HG03342 (cell line): ENCODE measurements at regions not wholly inside any gene's neighbourhood (a gene's known extent, or its start where the extent isn't known, plus 50 kb on each side); places are given as distances from the start of the nearest gene placed in this dataset.

Source experiments
- ATAC-seq: cut with Tn5 transposase; IDR thresholded peaks from one replicate; pipeline ENCODE4 v1.9.1; 2021; ENCODE audit warnings: mild to moderate bottlenecking, moderate library complexity; ENCODE audit not compliant: unreplicated experiment

GRCh38 chr7:51731075-51731474 is 414.5 kb upstream of the COBL start:
- ATAC-seq = no peak

GRCh38 chr7:51727441-51727840 is 410.8 kb upstream of the COBL start:
- ATAC-seq = no peak

GRCh38 chr7:51706851-51707250 is 390.2 kb upstream of the COBL start:
- no peak for ATAC-seq

GRCh38 chr7:51705701-51706100 is 389.1 kb upstream of the COBL start:
- no peak for ATAC-seq

GRCh38 chr7:51702673-51703072 is 386.1 kb upstream of the COBL start:
- ATAC-seq = no peak

GRCh38 chr7:51701935-51702334 is 385.3 kb upstream of the COBL start:
- ATAC-seq = no peak

- ATAC-seq = no peak
Observed at GRCh38 chr7:51700593-51701215, 384.1 kb upstream of the COBL start.

GRCh38 chr7:51693258-51693657 is 376.6 kb upstream of the COBL start:
- no peak for ATAC-seq

- ATAC-seq = no peak
Observed at GRCh38 chr7:51689547-51689946, 372.9 kb upstream of the COBL start.

GRCh38 chr7:51685794-51686193 is 369.2 kb upstream of the COBL start:
- ATAC-seq = no peak

- ATAC-seq = no peak
Observed at GRCh38 chr7:51680594-51681399, 364.2 kb upstream of the COBL start.

GRCh38 chr7:51679358-51679757 is 362.7 kb upstream of the COBL start:
- ATAC-seq = no peak

- ATAC-seq = no peak
Observed at GRCh38 chr7:51666751-51667150, 350.1 kb upstream of the COBL start.

GRCh38 chr7:51666266-51666665 is 349.7 kb upstream of the COBL start:
- ATAC-seq = no peak

- no peak for ATAC-seq
Observed at GRCh38 chr7:51665045-51665780, 348.6 kb upstream of the COBL start.

GRCh38 chr7:51660516-51660915 is 343.9 kb upstream of the COBL start:
- ATAC-seq = no peak

GRCh38 chr7:51658684-51659083 is 342.1 kb upstream of the COBL start:
- no peak for ATAC-seq

- no peak for ATAC-seq
Observed at GRCh38 chr7:51647931-51648351, 331.3 kb upstream of the COBL start.

GRCh38 chr7:51647486-51647885 is 330.9 kb upstream of the COBL start:
- no peak for ATAC-seq

GRCh38 chr7:51645702-51646298 is 329.2 kb upstream of the COBL start:
- no peak for ATAC-seq

GRCh38 chr7:51645255-51645654 is 328.6 kb upstream of the COBL start:
- ATAC-seq = no peak
